CD4-positive, alpha-beta T cell treated with Interferon gamma for 1 hour (primary cell): ENCODE measurements at regions not wholly inside any gene's neighbourhood (a gene's known extent, or its start where the extent isn't known, plus 50 kb on each side); places are given as distances from the start of the nearest gene placed in this dataset.

ENCODE experiments used
- DNase-seq: peaks from one replicate; pipeline ENCODE4 v3.0.0-alpha.2; 2020

DNA sequence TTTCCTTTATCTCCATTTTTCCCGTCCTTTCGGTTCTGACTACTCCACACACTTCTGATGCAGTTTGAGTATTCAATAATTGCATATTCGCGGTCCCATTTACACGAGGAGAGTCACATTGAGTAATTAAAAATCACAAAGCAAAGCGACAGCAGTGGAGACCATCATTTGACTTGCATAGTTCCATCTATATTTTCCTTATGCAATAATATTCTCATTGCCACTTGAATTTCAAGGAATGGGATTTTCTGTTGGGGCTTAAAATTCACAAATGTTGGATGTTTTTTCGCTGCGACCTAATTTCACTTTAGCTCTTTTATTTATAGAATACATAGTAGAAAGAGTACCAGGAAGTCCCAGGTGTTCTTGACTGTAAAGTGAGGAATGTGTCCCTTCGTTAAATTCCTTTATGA is 186.8 kb downstream of the ZEB2 start:
- DNase-seq = no peak

DNA sequence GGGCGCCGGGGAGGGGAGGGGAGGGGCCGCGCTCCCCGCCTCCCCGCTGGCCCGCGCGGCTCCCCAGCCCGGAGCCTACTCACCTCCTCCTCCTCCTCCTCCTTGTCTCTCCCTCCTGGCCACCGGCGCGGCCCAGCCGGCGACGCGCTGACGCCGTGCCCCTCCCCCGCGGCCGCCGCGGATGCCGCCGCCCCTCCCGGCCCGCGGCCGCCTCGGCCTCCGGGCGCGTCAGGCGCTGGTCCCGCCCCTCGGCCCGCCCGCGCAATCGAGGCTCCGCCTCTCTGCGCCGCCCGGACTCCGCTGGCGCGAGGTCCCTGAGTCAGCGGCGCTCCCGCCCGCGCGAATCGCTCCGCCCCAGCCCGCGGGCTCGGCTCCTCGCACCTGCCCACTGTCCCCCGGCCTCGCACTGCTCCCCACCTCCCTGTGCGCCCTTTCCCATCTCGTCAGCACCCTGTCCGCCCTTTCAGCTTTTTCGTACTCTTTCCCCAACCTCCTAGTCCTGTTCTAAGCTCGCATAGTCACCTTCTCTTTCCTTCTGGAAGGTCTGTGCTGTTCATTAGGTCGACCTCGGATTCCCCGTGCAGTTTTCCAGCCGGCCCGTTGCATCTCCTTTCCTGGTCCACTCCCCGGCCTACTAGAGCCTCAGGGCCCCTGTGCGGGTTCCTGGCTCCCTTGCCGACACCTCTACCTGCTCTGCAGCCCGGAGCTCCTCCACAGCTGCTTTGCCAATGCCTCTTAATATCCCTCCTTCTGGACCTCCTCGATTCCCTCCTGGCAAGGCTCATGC is 187.4 kb downstream of the ZEB2 start:
- peak; percentile 89 for DNase-seq

GRCh38 chr2:144331674-144332355 is 188.1 kb downstream of the ZEB2 start:
- no peak for DNase-seq

GRCh38 chr2:144330951-144331673 is 188.8 kb downstream of the ZEB2 start:
- DNase-seq = no peak

GRCh38 chr2:144329472-144329871 is 190.4 kb downstream of the ZEB2 start:
- DNase-seq = no peak

DNA sequence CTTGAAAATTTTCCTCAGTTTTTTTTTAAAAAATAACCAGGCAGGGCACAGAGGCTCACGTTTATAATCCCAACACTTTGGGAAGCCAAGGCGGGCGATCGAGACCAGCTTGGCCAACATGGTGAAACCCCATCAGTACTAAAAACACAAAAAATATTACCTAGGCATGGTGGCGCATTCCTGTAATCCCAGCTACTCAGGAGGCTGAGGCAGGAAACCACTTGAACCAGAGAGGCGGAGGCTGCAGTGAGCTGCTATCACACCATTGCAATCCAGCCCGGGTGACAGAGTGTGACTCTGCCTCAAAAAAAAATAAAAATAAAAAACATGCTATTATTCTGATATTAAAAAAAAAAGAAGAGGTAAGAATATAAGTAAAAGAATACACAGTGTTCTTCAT is 191.0 kb downstream of the ZEB2 start:
- DNase-seq = no peak

DNA sequence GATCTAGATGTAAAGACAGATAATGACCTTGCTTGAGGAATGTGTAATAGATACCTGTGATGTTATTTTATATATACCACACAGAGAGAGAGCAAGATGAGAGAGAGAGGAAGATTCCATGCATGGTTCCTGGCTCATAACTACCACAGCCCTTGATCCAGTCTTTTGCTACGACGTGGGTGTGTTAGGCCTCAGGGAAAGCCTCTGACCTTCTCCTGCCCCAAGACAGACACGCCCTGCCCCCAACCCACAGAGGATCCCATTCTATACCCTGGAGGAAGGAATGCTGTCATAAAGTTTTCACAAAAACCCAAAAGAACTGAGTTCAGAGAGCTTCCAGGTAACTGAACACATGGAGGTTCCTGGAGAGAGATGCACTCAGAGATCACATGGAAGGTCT is 193.1 kb downstream of the ZEB2 start:
- DNase-seq = no peak

DNA sequence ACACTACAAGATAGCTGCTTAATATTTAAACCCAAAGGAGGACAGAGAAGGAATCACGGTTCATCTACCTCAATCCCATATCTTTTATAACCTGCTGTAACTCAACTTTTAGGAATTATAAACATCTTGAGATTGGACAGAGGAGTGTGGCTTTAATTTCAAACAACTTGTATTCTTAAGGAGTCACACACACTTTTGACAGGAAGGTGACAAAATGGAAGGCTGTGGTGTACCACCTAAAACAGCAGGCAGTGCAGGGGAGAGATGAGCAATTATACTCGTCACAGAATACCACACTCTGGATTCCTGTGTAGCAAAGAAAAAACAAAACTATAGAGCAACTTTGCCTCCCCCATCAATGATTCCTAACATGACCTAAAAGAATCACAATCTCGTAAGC is 194.8 kb downstream of the ZEB2 start:
- peak; percentile 34 for DNase-seq

GRCh38 chr2:144324446-144325045 is 195.4 kb downstream of the ZEB2 start:
- no peak for DNase-seq

- no peak for DNase-seq
Measured at GRCh38 chr2:144323946-144324345, 196.0 kb downstream of the ZEB2 start.

DNA sequence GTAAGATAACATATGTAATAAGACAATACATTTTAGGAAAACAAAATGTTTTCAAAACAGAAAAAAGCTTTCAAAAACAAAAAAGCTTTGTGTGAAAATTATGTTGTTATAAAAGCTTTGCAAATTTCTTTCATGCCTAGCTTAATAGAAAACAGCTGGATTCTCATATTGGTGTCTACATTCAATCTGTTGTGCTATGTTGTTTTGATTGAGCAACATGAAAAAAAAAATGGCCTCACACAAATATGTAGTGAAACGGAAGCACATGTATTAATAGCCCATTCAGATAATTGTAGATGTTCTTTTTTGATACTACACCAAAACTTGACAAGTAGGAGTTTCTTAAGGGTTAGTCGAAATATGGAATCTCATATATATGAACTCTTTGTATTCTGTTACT is 197.5 kb downstream of the ZEB2 start:
- DNase-seq = no peak

DNA sequence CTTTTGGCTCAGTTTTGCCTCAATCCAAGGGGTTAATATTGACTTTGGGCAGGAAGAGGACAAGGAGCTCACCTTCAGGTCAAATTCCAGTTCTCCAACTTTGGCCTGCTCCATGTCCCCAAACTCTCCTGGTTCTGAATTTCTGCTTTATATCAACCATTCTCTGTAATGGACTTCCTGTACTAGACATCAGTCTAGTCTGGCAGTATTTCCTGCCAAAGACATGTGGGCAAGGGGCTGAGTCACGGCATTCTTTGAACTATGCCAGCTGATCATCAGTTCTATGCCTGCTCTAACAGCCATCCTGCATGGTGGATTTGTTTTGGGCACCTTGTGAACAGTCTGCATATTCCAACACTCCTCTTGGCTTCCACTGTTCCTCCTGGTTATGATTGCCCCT is 199.4 kb downstream of the ZEB2 start:
- DNase-seq = peak; percentile 41

- no peak for DNase-seq
Measured at GRCh38 chr2:144317071-144317738, 202.7 kb downstream of the ZEB2 start.

DNA sequence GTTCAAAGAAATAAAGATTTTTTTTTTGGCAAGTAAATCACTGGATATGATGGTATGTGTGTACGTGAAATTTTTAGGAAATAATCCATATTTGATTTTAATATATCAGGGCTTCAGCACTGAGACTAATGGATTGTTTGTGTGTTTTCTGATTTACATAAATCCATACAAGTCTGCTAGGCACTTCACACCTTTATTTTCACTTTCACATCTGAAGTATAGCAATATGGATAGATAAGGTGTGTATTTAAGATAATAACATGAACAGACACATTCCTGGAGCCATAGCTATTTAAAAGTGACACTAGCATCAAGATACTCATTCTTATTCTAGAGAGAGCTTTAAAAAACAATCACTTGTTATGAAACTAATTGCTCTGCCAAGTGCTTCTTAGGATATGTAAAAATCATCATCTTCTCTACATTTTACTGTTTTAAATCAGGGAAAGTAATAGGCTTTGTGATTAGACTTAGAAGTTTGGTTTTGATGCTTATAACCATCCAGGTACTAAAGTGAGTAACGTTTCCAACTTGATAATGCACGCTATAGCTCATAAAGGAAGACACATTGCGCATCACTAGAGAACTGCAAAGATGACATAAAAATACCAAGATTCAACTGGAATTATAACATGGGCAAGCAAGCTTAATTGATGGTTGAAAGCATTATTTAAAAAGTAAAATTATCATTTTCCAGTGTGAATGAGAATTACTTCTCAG is 208.9 kb downstream of the ZEB2 start:
- DNase-seq = no peak

DNA sequence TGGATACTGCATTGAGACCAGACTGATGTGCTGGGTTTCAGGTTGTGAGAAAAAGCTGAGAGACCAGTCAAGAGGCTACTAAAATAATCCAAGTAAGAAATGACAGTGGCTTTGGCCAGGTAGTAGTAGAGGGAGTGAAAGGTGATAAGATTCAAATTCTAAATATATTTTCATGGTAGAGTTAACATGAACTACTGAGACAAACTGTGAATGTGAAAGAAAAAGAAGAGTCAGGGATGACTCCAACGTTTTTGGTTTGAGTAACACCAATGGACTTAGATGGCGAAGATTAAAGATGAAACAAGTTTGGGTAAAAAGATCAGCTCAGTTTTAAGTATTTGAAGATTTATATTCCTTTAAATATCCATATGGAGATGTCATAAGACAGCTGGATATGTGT is 209.4 kb downstream of the ZEB2 start:
- no peak for DNase-seq

DNA sequence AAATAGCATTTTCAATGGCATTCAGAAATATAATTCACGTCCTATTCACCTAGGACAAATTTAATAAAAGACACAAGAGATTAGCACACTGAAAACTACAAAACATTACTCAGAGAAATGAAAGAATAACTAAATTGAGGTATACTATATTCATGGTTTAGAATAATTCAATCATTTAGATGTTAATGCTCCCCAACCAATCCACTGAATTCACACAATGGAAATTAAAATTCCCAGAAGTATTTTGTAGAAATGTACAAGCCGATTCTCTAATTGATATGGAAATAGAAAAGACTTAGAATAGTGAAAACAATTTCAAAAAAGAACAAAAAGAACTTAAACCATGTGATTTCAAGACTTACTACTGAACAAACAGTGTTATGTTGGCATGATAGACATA is 212.2 kb downstream of the ZEB2 start:
- no peak for DNase-seq

DNA sequence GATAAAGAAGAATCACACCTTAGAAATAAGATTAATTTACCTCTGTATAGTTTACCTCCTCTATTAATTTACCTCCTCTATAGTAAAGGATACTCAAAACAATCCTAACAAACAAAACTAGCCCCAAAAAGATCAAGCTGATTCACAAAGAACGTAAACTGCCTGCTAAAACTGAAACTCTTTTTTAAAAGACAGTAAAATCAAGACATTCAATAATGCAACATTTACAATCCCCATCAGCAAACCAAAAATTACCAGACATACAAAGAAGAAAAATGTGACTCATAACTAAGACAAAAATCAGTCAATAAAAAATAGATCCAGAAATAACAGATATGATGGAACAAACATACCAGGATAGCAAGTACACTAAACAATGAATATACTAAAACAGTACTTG is 215.7 kb downstream of the ZEB2 start:
- no peak for DNase-seq

DNA sequence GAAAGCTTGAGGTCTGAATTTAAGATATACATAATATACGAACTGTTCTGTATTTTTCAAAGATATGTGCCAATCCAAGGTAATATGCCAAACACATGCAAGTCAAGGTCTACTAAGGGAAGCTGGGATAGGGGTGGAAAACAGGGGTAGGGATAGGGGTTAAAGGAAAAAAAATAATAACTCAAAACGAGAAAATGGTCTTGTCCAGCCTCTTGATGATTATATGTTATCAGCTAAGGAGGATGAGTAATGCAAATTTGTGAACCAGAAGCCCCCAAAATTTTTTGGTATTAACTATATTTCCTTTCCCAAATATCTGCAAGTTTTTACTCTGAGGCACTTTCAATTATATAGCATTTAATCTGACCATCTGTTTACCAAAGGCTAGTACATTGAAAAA is 219.3 kb downstream of the ZEB2 start:
- DNase-seq = no peak

DNA sequence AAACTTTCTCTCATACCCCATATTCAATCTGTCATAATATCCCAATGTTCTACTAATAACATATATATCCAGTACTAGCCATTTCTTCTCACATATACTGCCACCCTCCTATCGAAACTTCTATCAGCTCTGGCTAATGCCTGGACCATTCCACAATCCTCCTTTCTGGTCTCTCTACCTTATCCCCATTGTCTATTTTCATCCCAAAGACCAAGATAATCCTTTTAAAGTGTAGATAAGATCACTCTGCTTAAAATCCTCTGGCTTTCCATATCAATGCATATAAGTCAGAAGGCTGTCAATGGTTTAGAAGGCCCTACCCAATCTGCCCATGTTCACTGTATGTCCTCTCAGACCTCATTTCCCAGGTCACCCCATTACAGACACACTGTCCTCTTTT is 229.6 kb downstream of the ZEB2 start:
- DNase-seq = no peak

- DNase-seq = no peak
Measured at GRCh38 chr2:144288438-144288837, 231.5 kb downstream of the ZEB2 start.

DNA sequence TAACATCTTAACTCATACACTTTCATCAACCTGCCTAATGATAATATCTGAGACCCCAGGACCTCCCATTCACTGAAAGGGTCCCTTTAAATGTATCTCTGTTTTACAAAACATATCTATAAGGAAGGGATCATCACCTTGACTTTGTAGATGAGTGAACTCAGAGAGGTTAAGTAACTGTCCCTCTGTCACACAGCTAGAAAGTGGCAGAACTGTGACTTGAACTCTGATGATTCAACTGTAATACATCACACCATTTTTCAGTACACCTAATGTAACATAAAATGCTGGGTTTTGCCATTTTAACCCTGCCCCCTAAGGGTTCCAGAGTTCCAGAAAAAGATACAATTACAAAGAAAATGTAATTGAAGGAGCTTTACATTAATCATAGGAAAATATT is 234.6 kb downstream of the ZEB2 start:
- DNase-seq = no peak

GRCh38 chr2:144281476-144281875 is 238.4 kb downstream of the ZEB2 start:
- DNase-seq = no peak
